ENCODE measurements at regions not wholly inside any gene's neighbourhood (a gene's known extent, or its start where the extent isn't known, plus 50 kb on each side); places are given as distances from the start of the nearest gene placed in this dataset.
"Not testable (repeated sequence)": the region's sequence is repeated elsewhere in the genome, so short reads cannot be mapped to it uniquely, and the experiment has no call there.

GRCh38 chr3:118162627-118163588 lies 871.7 kb downstream of the IGSF11 start:
- DNase-seq (ENCODE audit: low read depth in 3 of 3) = not testable (repeated sequence)

- no peak for DNase-seq (ENCODE audit: low read depth in 3 of 3)
Measured at GRCh38 chr3:118165413-118165812, 869.2 kb downstream of the IGSF11 start.

GRCh38 chr3:118167571-118167970 lies 867.1 kb downstream of the IGSF11 start:
- no peak for DNase-seq (ENCODE audit: low read depth in 3 of 3)

GRCh38 chr3:118168175-118168574 lies 866.5 kb downstream of the IGSF11 start:
- no peak for DNase-seq (ENCODE audit: low read depth in 3 of 3)

GRCh38 chr3:118171236-118171852 lies 863.3 kb downstream of the IGSF11 start:
- no peak for DNase-seq (ENCODE audit: low read depth in 3 of 3)

- no peak for DNase-seq (ENCODE audit: low read depth in 3 of 3)
Measured at GRCh38 chr3:118180853-118181252, 853.8 kb downstream of the IGSF11 start.

- DNase-seq (ENCODE audit: low read depth in 3 of 3) = no peak
Measured at GRCh38 chr3:118181274-118181673, 853.4 kb downstream of the IGSF11 start.

- no peak for DNase-seq (ENCODE audit: low read depth in 3 of 3)
Measured at GRCh38 chr3:118186051-118186450, 848.6 kb downstream of the IGSF11 start.

GRCh38 chr3:118187221-118187620 lies 847.4 kb downstream of the IGSF11 start:
- no peak for DNase-seq (ENCODE audit: low read depth in 3 of 3)

GRCh38 chr3:118196183-118196582 lies 838.5 kb downstream of the IGSF11 start:
- no peak for DNase-seq (ENCODE audit: low read depth in 3 of 3)

GRCh38 chr3:118199044-118199443 lies 835.6 kb downstream of the IGSF11 start:
- no peak for DNase-seq (ENCODE audit: low read depth in 3 of 3)

- DNase-seq (ENCODE audit: low read depth in 3 of 3) = no peak
Measured at GRCh38 chr3:118204052-118204656, 830.5 kb downstream of the IGSF11 start.

- no peak for DNase-seq (ENCODE audit: low read depth in 3 of 3)
Measured at GRCh38 chr3:118207271-118207670, 827.4 kb downstream of the IGSF11 start.

- DNase-seq (ENCODE audit: low read depth in 3 of 3) = no peak
Measured at GRCh38 chr3:118208642-118209041, 826.0 kb downstream of the IGSF11 start.

GRCh38 chr3:118213892-118214291 lies 820.8 kb downstream of the IGSF11 start:
- DNase-seq (ENCODE audit: low read depth in 3 of 3) = no peak

- DNase-seq (ENCODE audit: low read depth in 3 of 3) = no peak
Measured at GRCh38 chr3:118226206-118226605, 808.4 kb downstream of the IGSF11 start.

- DNase-seq (ENCODE audit: low read depth in 3 of 3) = no peak
Measured at GRCh38 chr3:118227191-118227590, 807.5 kb downstream of the IGSF11 start.

- no peak for DNase-seq (ENCODE audit: low read depth in 3 of 3)
Measured at GRCh38 chr3:118228151-118228550, 806.5 kb downstream of the IGSF11 start.

- DNase-seq (ENCODE audit: low read depth in 3 of 3) = no peak
Measured at GRCh38 chr3:118229196-118229595, 805.5 kb downstream of the IGSF11 start.

GRCh38 chr3:118231578-118231977 lies 803.1 kb downstream of the IGSF11 start:
- no peak for DNase-seq (ENCODE audit: low read depth in 3 of 3)

GRCh38 chr3:118239253-118239652 lies 795.4 kb downstream of the IGSF11 start:
- no peak for DNase-seq (ENCODE audit: low read depth in 3 of 3)

- DNase-seq (ENCODE audit: low read depth in 3 of 3) = no peak
Measured at GRCh38 chr3:118244761-118245160, 789.9 kb downstream of the IGSF11 start.

- DNase-seq (ENCODE audit: low read depth in 3 of 3) = no peak
Measured at GRCh38 chr3:118245312-118245711, 789.3 kb downstream of the IGSF11 start.
